Thoracic aorta (tissue), 2 donors: ENCODE measurements at regions not wholly inside any gene's neighbourhood (a gene's known extent, or its start where the extent isn't known, plus 50 kb on each side); places are given as distances from the start of the nearest gene placed in this dataset.

ENCODE experiments used
- ATAC-seq: fragments of 150-250 bp; one replicate; pipeline ENCODE4 v1.8.0; 2017; ENCODE audit warnings: low read depth; ENCODE audit not compliant: insufficient number of reproducible peaks, low FRiP score
- DNase-seq: peaks from one replicate; pipeline ENCODE4 v3.0.0-alpha.2; 2020; ENCODE audit warnings: low spot score
- H3K27ac ChIP-seq, 2 donors: fragments of 200-600 bp; sonication (generic); 1 replicate in 1 of 2; 2 replicates in 1 of 2; pipeline ENCODE4 v1.5.1; 2016; ENCODE audit warnings: mild to moderate bottlenecking in 2 of 2, moderate library complexity in 2 of 2
- H3K27me3 ChIP-seq: fragments of 200-600 bp; sonication (generic); replicated peaks from 2 replicates; pipeline ENCODE4 v1.6.0; 2016; ENCODE audit warnings: mild to moderate bottlenecking; ENCODE audit not compliant: insufficient read depth
- H3K36me3 ChIP-seq: fragments of 200-600 bp; sonication (generic); one replicate; pipeline ENCODE4 v1.5.1; 2016
- H3K4me1 ChIP-seq, 2 donors: fragments of 200-600 bp; sonication (generic); 1 replicate in 1 of 2; 2 replicates in 1 of 2; pipeline versions ENCODE4 v1.5.1 to v1.6.0; 2016; ENCODE audit warnings: low read depth in 2 of 2, mild to moderate bottlenecking in 1 of 2; ENCODE audit not compliant: control insufficient read depth in 1 of 2
- H3K4me3 ChIP-seq: fragments of 200-600 bp; sonication (generic); 2 replicates; pipeline ENCODE4 v1.5.1; 2016; ENCODE audit warnings: mild to moderate bottlenecking
- H3K9me3 ChIP-seq: fragments of 200-600 bp; sonication (generic); 2 replicates; pipeline ENCODE4 v1.5.1; 2016
- TF ChIP-seq, protein P1 (sequence below): fragments of 200-600 bp; sonication (generic); IDR thresholded peaks from one replicate; pipeline ENCODE4 v1.5.1; 2019; ENCODE audit warnings: antibody characterized with exemption

DNA sequence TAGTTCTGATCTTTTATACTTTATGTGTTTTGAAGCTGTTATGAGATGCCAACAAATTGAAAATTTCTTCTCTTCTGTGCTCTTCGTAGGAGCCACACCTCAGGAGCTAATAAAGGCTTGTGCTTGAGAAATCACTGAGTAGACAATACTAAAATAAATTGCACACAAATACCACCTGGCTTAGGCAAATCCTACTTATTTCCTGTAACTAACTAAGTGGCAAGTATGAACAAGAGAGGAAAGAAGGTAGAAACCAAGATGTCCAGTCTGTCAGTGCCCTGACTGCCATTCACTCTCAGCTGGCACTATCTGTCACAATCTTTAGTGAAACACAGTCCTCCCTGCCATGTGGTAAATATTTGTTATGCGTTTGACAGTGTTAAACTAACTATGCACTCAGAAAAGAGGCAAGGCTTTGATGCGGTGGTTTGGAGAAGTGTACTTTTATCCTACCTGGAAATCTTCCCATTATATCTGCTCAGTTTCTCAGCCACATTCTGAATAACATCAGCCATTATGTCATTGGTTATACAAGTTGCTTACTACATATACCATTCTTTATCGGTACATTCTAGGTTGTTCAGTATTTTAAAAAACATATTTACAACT, 293.4 kb upstream of the VWC2 start:
- Histone ChIP-seq H3K9me3 (no peaks in the 10 kb centered on the region), H3K27me3 (no peaks in the 10 kb centered on the region), H3K36me3 (no peaks in the 10 kb centered on the region), H3K4me1 (no peaks in the 10 kb centered on the region), H3K27ac (no peak overlapping the region), H3K4me3 (no peak overlapping the region)
- no peak for DNase-seq
- TF ChIP-seq, protein P1, sequence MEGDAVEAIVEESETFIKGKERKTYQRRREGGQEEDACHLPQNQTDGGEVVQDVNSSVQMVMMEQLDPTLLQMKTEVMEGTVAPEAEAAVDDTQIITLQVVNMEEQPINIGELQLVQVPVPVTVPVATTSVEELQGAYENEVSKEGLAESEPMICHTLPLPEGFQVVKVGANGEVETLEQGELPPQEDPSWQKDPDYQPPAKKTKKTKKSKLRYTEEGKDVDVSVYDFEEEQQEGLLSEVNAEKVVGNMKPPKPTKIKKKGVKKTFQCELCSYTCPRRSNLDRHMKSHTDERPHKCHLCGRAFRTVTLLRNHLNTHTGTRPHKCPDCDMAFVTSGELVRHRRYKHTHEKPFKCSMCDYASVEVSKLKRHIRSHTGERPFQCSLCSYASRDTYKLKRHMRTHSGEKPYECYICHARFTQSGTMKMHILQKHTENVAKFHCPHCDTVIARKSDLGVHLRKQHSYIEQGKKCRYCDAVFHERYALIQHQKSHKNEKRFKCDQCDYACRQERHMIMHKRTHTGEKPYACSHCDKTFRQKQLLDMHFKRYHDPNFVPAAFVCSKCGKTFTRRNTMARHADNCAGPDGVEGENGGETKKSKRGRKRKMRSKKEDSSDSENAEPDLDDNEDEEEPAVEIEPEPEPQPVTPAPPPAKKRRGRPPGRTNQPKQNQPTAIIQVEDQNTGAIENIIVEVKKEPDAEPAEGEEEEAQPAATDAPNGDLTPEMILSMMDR = no peak
- no peak for ATAC-seq

DNA sequence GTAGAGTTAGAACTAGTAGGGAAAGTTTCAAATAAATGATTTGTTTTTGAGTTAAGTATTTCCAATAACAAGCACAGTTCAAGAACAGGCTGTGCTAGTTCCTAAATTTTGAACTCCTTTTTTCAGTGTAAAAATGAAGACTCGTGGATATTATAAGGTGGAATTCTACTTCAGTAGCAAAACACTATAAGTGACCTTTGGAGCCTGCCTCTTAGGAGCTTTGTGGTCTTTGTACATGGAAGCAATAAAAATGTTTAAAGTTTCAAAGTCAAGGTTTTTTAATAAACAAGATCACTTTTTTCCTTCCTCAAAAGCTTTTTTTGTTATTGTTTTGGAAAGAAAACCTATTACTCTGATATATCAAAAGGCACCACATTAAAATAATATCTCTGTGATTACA, 292.4 kb upstream of the VWC2 start:
- Histone ChIP-seq H3K4me3 (no peak overlapping the region), H3K27me3 (no peaks in the 10 kb centered on the region), H3K9me3 (no peaks in the 10 kb centered on the region), H3K4me1 (no peaks in the 10 kb centered on the region), H3K27ac (no peak overlapping the region), H3K36me3 (no peaks in the 10 kb centered on the region)
- TF ChIP-seq, protein P1 = no peak
- no peak for ATAC-seq
- no peak for DNase-seq

DNA sequence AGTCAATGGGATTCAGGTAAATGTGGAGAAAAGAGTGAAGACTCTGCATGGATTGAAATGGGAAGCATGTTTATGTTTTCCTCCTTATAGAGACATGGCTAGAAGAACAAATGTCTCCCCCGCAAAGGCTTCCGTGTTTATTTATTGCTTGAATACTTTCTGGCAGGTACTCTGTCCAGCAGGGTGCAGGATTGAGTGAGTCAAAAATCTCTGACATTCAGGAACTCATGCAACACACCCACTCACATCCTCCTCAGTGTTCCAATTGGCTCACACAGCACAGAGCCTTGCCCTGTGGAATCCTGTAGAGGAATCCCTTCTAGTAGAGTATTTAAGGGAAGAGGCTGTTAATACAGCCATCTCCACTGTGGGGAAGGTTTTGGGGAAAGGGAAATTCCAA, 290.3 kb upstream of the VWC2 start:
- no peaks in the 10 kb centered on the region for H3K9me3 ChIP-seq
- no peak overlapping the region for H3K27ac ChIP-seq
- TF ChIP-seq, protein P1 = no peak
- ATAC-seq (no peak), DNase-seq (no peak)
- no peaks in the 10 kb centered on the region for H3K27me3 ChIP-seq
- no peaks in the 10 kb centered on the region for H3K36me3 ChIP-seq
- no peak overlapping the region for H3K4me3 ChIP-seq
- H3K4me1 ChIP-seq = no peaks in the 10 kb centered on the region

DNA sequence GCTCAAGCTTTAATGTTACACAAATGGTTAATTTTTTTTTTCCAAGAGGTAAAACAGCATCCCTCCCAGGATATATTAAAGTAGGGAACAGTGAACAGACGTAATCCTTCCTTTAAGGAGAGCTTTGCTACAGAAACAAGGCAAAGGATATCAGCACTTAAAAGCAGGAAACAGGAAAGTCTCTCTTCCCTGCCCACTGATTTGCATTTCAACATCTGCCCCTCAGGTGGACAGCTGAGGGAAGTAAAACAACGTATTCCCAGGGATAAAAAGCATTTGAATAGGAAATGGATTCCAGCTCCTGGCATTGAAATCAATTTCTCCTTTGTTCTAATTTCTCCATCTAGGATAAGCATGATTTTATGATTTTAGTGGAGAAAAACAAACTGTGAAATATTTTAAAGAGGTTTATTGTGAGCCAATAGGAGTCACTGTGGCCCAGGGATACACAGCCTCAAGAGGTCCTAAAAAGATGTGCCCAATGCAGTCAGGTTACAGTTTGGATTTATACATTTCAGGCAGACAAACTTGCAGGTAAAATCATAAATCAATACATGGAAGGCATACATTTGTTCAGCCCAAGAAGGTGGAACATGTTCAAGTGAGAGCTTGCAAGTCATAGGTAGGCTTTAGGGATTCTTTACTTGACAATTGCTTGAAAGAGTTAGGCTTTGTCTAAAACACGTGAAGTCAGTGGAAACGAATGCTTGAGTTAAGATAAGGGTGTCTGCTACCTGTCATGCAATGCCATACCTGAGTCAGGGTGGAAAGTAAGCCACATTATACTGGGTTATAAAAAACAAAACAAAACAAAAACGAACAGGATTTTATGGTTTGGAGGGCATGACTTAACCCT, 286.2 kb upstream of the VWC2 start:
- TF ChIP-seq, protein P1 = no peak
- H3K27me3 ChIP-seq = no peaks in the 10 kb centered on the region
- no peak overlapping the region for H3K4me3 ChIP-seq
- no peaks in the 10 kb centered on the region for H3K36me3 ChIP-seq
- DNase-seq = no peak
- H3K4me1 ChIP-seq = no peaks in the 10 kb centered on the region
- no peak for ATAC-seq
- H3K9me3 ChIP-seq = no peaks in the 10 kb centered on the region
- H3K27ac ChIP-seq = no peak overlapping the region

DNA sequence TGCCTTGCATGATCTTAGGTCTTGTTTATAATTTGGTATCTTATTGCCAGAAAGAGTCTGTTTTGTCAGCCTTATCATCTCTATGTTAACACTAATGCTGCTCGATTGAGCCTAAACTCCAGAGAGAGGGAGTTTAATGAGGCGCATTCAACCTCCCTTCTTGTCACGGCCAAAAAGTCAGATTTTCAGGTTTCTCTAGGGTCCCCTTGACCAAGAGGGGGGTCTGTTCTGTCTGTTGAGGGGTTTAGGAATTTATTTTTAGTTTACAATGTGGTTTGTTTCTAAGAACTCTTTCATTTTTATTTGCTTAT, 285.7 kb upstream of the VWC2 start:
- TF ChIP-seq, protein P1 = no peak
- no peaks in the 10 kb centered on the region for H3K36me3 ChIP-seq
- DNase-seq (no peak), ATAC-seq (no peak)
- no peaks in the 10 kb centered on the region for H3K27me3 ChIP-seq
- H3K4me1 ChIP-seq = no peaks in the 10 kb centered on the region
- no peaks in the 10 kb centered on the region for H3K9me3 ChIP-seq
- H3K27ac ChIP-seq = no peak overlapping the region
- H3K4me3 ChIP-seq = no peak overlapping the region
